Neural cell (in vitro differentiated cells): ENCODE measurements at regions not wholly inside any gene's neighbourhood (a gene's known extent, or its start where the extent isn't known, plus 50 kb on each side); places are given as distances from the start of the nearest gene placed in this dataset.

ENCODE experiments used
- H2AFZ ChIP-seq: fragments of 200-600, 300-800 bp; sonication (generic), shearing (Covaris generic); 2 replicates; pipeline ENCODE4 v1.6.0; 2014; ENCODE audit warnings: low read depth, mild to moderate bottlenecking, antibody characterized with exemption, low read length, moderate library complexity
- H3F3A ChIP-seq: fragments of 200-600 bp; shearing (Covaris generic); 2 replicates; pipeline ENCODE4 v1.6.1; 2016; ENCODE audit warnings: mild to moderate bottlenecking, moderate library complexity, mixed read lengths, antibody characterized with exemption, low read length; ENCODE audit not compliant: insufficient read depth, poor library complexity, severe bottlenecking
- H3K27ac ChIP-seq: fragments of 200-600, 300-800 bp; sonication (generic), shearing (Covaris generic); 2 replicates; pipeline ENCODE4 v1.5.1; 2014; ENCODE audit warnings: mild to moderate bottlenecking, low read length, moderate library complexity
- H3K27me3 ChIP-seq: fragments of 300-800, 200-600 bp; sonication (generic), shearing (Covaris generic); 2 replicates; pipeline ENCODE4 v1.6.0; 2014; ENCODE audit warnings: mild to moderate bottlenecking, low read depth, low read length, moderate library complexity; ENCODE audit not compliant: insufficient read depth
- H3K36me3 ChIP-seq: fragments of 300-800, 200-600 bp; sonication (generic), shearing (Covaris generic); 2 replicates; pipeline ENCODE4 v1.5.1; 2014; ENCODE audit warnings: mild to moderate bottlenecking, antibody characterized with exemption, low read length, moderate library complexity; ENCODE audit not compliant: insufficient read depth
- H3K4me2 ChIP-seq: fragments of 300-800, 200-600 bp; sonication (generic), shearing (Covaris generic); 2 replicates; pipeline ENCODE4 v1.6.0; 2014; ENCODE audit warnings: mild to moderate bottlenecking, low read length
- H3K4me3 ChIP-seq: fragments of 300-800, 200-600 bp; sonication (generic), shearing (Covaris generic); 2 replicates; pipeline ENCODE4 v1.5.1; 2014; ENCODE audit warnings: mild to moderate bottlenecking, low read length, moderate library complexity
- H3K79me2 ChIP-seq: fragments of 200-600 bp; shearing (Covaris generic); replicated peaks from 2 replicates; pipeline ENCODE4 v1.6.0; 2014; ENCODE audit warnings: mild to moderate bottlenecking, low read length, moderate library complexity; ENCODE audit not compliant: insufficient read depth
- H3K9ac ChIP-seq: fragments of 300-800, 200-600 bp; sonication (generic), shearing (Covaris generic); 2 replicates; pipeline ENCODE4 v1.6.1; 2016; ENCODE audit warnings: mild to moderate bottlenecking, low read length, mixed read lengths
- H3K9me2 ChIP-seq: fragments of 200-600 bp; shearing (Covaris generic); 2 replicates; pipeline ENCODE4 v1.6.1; 2016; ENCODE audit warnings: mild to moderate bottlenecking, low read length, mixed read lengths; ENCODE audit not compliant: insufficient read depth
- H3K9me3 ChIP-seq: fragments of 200-600, 300-800 bp; sonication (generic), shearing (Covaris generic); 2 replicates; pipeline ENCODE4 v1.6.1; 2016; ENCODE audit warnings: mild to moderate bottlenecking, mixed run types, low read length, moderate library complexity, mixed read lengths
- H4K20me1 ChIP-seq: fragments of 200-600 bp; shearing (Covaris generic); 2 replicates; pipeline ENCODE4 v1.6.1; 2016; ENCODE audit warnings: mild to moderate bottlenecking, mixed run types; ENCODE audit not compliant: insufficient read depth
- CTCF ChIP-seq: fragments of 450-650 bp; IDR thresholded peaks from 2 replicates; pipeline ENCODE4 v1.5.1; 2014; ENCODE audit warnings: antibody characterized with exemption, mild to moderate bottlenecking, moderate library complexity; ENCODE audit not compliant: poor library complexity, severe bottlenecking
- EP300 ChIP-seq: fragments of 450-650 bp; conservative IDR thresholded peaks from 2 replicates; pipeline ENCODE4 v1.6.1; 2014; ENCODE audit warnings: antibody characterized with exemption, mild to moderate bottlenecking, moderate library complexity; ENCODE audit not compliant: poor library complexity, severe bottlenecking
- EZH2 ChIP-seq: fragments of 200-600, 300-800 bp; shearing (Covaris generic), sonication (generic); IDR thresholded peaks from 2 replicates; pipeline ENCODE4 v1.6.1; 2014; ENCODE audit warnings: antibody characterized with exemption, low read length, borderline replicate concordance, mild to moderate bottlenecking; ENCODE audit not compliant: insufficient read depth, poor library complexity, severe bottlenecking
- POLR2AphosphoS5 ChIP-seq: IDR thresholded peaks from 2 replicates; pipeline ENCODE4 v1.6.1; 2012
- REST ChIP-seq: IDR thresholded peaks from 2 replicates; pipeline ENCODE4 v1.6.1; 2012; ENCODE audit warnings: borderline replicate concordance
- SMC3 ChIP-seq: fragments of 450-650 bp; conservative IDR thresholded peaks from 2 replicates; pipeline ENCODE4 v1.6.1; 2014; ENCODE audit warnings: antibody characterized with exemption, mild to moderate bottlenecking, moderate library complexity; ENCODE audit not compliant: poor library complexity

- H2AFZ ChIP-seq = no peak overlapping the region
- no peaks in the 10 kb centered on the region for H3K9me3 ChIP-seq
- no peak overlapping the region for H3K9ac ChIP-seq
- TF ChIP-seq CTCF (no peak), SMC3 (no peak), POLR2AphosphoS5 (no peak)
- no peak overlapping the region for H3K27ac ChIP-seq
- H3K36me3 ChIP-seq = no peaks in the 10 kb centered on the region
- no peak overlapping the region for H3K4me2 ChIP-seq
- peaks cover 69% of the 10 kb centered on the region for H3K79me2 ChIP-seq
- H3K4me3 ChIP-seq = no peak overlapping the region
- H3K9me2 ChIP-seq = no peaks in the 10 kb centered on the region
- no peaks in the 10 kb centered on the region for H3K27me3 ChIP-seq
- no peaks in the 10 kb centered on the region for H4K20me1 ChIP-seq
- H3F3A ChIP-seq = no peaks in the 10 kb centered on the region
These were observed 317.6 kb downstream of the SEC14L1 start for GRCh38 chr17:77458202-77459017.

GRCh38 chr17:77459018-77459755 lies 318.4 kb downstream of the SEC14L1 start:
- H3K79me2 ChIP-seq = peaks cover 68% of the 10 kb centered on the region
- H3K27ac ChIP-seq = no peak overlapping the region
- no peaks in the 10 kb centered on the region for H3K9me3 ChIP-seq
- H2AFZ ChIP-seq = no peak overlapping the region
- no peak overlapping the region for H3K4me2 ChIP-seq
- TF ChIP-seq EZH2 (no peak), EP300 (no peak), POLR2AphosphoS5 (no peak), REST (no peak)
- H3K36me3 ChIP-seq = no peaks in the 10 kb centered on the region
- H4K20me1 ChIP-seq = no peaks in the 10 kb centered on the region
- H3K4me3 ChIP-seq = no peak overlapping the region
- H3K27me3 ChIP-seq = no peaks in the 10 kb centered on the region
- no peaks in the 10 kb centered on the region for H3K9me2 ChIP-seq
- no peaks in the 10 kb centered on the region for H3F3A ChIP-seq
- no peak overlapping the region for H3K9ac ChIP-seq
